Astrocyte (in vitro differentiated cells and primary cell): ENCODE measurements at regions not wholly inside any gene's neighbourhood (a gene's known extent, or its start where the extent isn't known, plus 50 kb on each side); places are given as distances from the start of the nearest gene placed in this dataset.

ENCODE experiments used
- DNase-seq: peaks from one replicate; pipeline ENCODE4 v3.0.0-alpha.2; 2010; ENCODE audit warnings: low read depth
- FAIRE-seq: peaks from 2 replicates; lab custom pipeline; 2011; peaks lifted over from hg19 to GRCh38; lab: Jason Lieb, UNC
- H2AFZ ChIP-seq: 2 replicates; pipeline ENCODE4 v1.6.0; 2012; ENCODE audit warnings: low read depth, low read length, inconsistent platforms
- H3K27ac ChIP-seq: 2 replicates; pipeline ENCODE4 v1.5.1; 2011; ENCODE audit warnings: low read depth, low read length, inconsistent platforms
- H3K27me3 ChIP-seq: 2 replicates; pipeline ENCODE4 v1.6.0; 2011; ENCODE audit warnings: low read length, inconsistent platforms; ENCODE audit not compliant: insufficient read depth
- H3K36me3 ChIP-seq: 2 replicates; pipeline ENCODE4 v1.5.1; 2011; ENCODE audit warnings: low read length, inconsistent platforms; ENCODE audit not compliant: insufficient read depth
- H3K4me1 ChIP-seq: 2 replicates; pipeline ENCODE4 v1.5.1; 2011; ENCODE audit warnings: low read length, inconsistent platforms; ENCODE audit not compliant: insufficient read depth
- H3K4me2 ChIP-seq: 2 replicates; pipeline ENCODE4 v1.6.0; 2012; ENCODE audit warnings: low read length, inconsistent platforms
- H3K4me3 ChIP-seq: 2 replicates; pipeline ENCODE4 v1.5.1; 2011; ENCODE audit warnings: low read depth, mild to moderate bottlenecking, low read length, inconsistent platforms; ENCODE audit not compliant: insufficient read depth
- H3K79me2 ChIP-seq: 2 replicates; pipeline ENCODE4 v1.6.0; 2012; ENCODE audit warnings: mild to moderate bottlenecking, low read length, inconsistent platforms; ENCODE audit not compliant: insufficient read depth
- H3K9ac ChIP-seq: 2 replicates; pipeline ENCODE4 v1.6.0; 2012; ENCODE audit warnings: mild to moderate bottlenecking, low read length, inconsistent platforms
- H3K9me3 ChIP-seq: 2 replicates; pipeline ENCODE4 v1.5.1; 2012; ENCODE audit warnings: low read depth, mild to moderate bottlenecking, low read length, inconsistent platforms; ENCODE audit not compliant: insufficient read depth
- H4K20me1 ChIP-seq: 2 replicates; pipeline ENCODE4 v1.6.0; 2012; ENCODE audit warnings: low read length, inconsistent platforms; ENCODE audit not compliant: insufficient read depth
- H3K27ac Mint-ChIP-seq: one replicate; pipeline ENCODE4 v1.8.0; 2021; ENCODE audit warnings: mild to moderate bottlenecking, mixed read lengths; ENCODE audit not compliant: unreplicated experiment
- H3K27me3 Mint-ChIP-seq: one replicate; pipeline ENCODE4 v1.8.0; 2021; ENCODE audit warnings: low read depth, mixed read lengths; ENCODE audit not compliant: unreplicated experiment
- H3K36me3 Mint-ChIP-seq: one replicate; pipeline ENCODE4 v1.8.0; 2021; ENCODE audit warnings: low read depth, mixed read lengths; ENCODE audit not compliant: unreplicated experiment
- H3K4me1 Mint-ChIP-seq: one replicate; pipeline ENCODE4 v1.8.0; 2021; ENCODE audit warnings: low read depth, mixed read lengths; ENCODE audit not compliant: unreplicated experiment
- H3K4me3 Mint-ChIP-seq: one replicate; pipeline ENCODE4 v1.8.0; 2021; ENCODE audit warnings: mild to moderate bottlenecking, moderate library complexity, mixed read lengths; ENCODE audit not compliant: unreplicated experiment
- H3K9me3 Mint-ChIP-seq: one replicate; pipeline ENCODE4 v1.8.0; 2021; ENCODE audit warnings: mild to moderate bottlenecking, mixed read lengths; ENCODE audit not compliant: unreplicated experiment
- EZH2 ChIP-seq: IDR thresholded peaks from 2 replicates; pipeline ENCODE4 v1.6.1; 2012; ENCODE audit warnings: mild to moderate bottlenecking, low read length, inconsistent platforms; ENCODE audit not compliant: insufficient read depth
- TF ChIP-seq, protein P1 (sequence below): IDR thresholded peaks from 2 replicates; pipeline ENCODE4 v1.5.1; 2011; ENCODE audit warnings: low read depth, mild to moderate bottlenecking, inconsistent platforms, low read length, moderate library complexity; ENCODE audit not compliant: insufficient read depth

DNA sequence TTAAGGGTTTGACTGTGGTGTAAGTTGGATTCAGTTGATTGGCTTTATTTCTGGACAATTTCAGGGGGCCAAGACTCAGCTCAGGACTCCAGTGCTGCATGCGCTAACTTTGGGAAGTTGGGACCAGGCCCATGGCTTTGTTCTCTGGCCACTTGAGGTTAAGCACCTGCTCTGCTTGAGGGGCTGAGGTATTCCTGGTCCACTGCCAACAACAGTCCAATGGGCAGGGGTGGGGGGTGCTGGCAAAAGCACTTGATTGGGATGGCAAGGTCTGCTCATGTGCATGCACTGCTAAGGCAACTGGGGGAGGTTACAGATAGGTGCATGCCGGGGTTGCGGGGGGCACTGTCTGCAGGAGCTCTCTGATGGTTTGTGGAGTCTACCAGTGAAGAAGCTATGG lies 52.6 kb upstream of the ASB17 start:
- no peak for FAIRE-seq

DNA sequence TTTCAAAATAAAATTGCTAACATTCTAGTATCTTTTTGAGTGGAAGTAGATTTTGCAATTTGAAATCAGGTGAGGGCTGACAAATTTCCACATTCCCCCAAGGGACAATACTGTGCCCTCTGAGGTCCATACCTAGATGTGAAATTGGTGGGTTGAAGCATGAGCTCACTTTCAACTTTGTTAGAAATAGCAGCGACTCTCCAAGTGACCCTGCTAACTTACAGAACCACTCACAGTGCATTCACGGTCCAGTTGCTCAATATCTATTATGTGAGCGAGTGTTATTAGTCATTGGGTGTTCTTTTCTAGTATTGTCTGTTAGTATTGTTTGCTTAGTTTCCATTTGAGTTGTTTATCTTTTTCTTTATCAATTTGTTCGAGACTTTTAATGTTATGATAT lies 53.6 kb upstream of the ASB17 start:
- no peak overlapping the region for H3K27ac Mint-ChIP-seq
- no peaks in the 10 kb centered on the region for H4K20me1 ChIP-seq
- H3K79me2 ChIP-seq: no peaks in the 10 kb centered on the region
- H3K27me3 ChIP-seq: peaks cover 13% of the 10 kb centered on the region
- H3K36me3 Mint-ChIP-seq: no peaks in the 10 kb centered on the region
- H3K4me2 ChIP-seq: no peak overlapping the region
- FAIRE-seq (no peak), DNase-seq (no peak)
- no peak overlapping the region for H3K9ac ChIP-seq
- no peaks in the 10 kb centered on the region for H3K4me1 Mint-ChIP-seq
- no peak overlapping the region for H3K27ac ChIP-seq
- H3K27me3 Mint-ChIP-seq: peaks cover 2% of the 10 kb centered on the region
- H3K4me1 ChIP-seq: no peaks in the 10 kb centered on the region
- H3K9me3 ChIP-seq: no peaks in the 10 kb centered on the region
- H3K4me3 Mint-ChIP-seq: no peak overlapping the region
- H3K4me3 ChIP-seq: no peak overlapping the region
- no peaks in the 10 kb centered on the region for H3K36me3 ChIP-seq
- peaks cover 4% of the 10 kb centered on the region for H3K9me3 Mint-ChIP-seq
- no peak overlapping the region for H2AFZ ChIP-seq
- TF ChIP-seq EZH2: no peak

More for the DNA sequence above, 52.6 kb upstream of the ASB17 start:
- Mint-ChIP-seq H3K4me1 (no peaks in the 10 kb centered on the region), H3K36me3 (no peaks in the 10 kb centered on the region), H3K9me3 (peaks cover 4% of the 10 kb centered on the region), H3K4me3 (no peak overlapping the region), H3K27ac (no peak overlapping the region), H3K27me3 (peaks cover 2% of the 10 kb centered on the region)
- no peak overlapping the region for H2AFZ ChIP-seq
- no peaks in the 10 kb centered on the region for H3K79me2 ChIP-seq
- peaks cover 11% of the 10 kb centered on the region for H3K27me3 ChIP-seq
- H3K36me3 ChIP-seq: no peaks in the 10 kb centered on the region
- H3K4me1 ChIP-seq: no peaks in the 10 kb centered on the region
- TF ChIP-seq, protein P1, sequence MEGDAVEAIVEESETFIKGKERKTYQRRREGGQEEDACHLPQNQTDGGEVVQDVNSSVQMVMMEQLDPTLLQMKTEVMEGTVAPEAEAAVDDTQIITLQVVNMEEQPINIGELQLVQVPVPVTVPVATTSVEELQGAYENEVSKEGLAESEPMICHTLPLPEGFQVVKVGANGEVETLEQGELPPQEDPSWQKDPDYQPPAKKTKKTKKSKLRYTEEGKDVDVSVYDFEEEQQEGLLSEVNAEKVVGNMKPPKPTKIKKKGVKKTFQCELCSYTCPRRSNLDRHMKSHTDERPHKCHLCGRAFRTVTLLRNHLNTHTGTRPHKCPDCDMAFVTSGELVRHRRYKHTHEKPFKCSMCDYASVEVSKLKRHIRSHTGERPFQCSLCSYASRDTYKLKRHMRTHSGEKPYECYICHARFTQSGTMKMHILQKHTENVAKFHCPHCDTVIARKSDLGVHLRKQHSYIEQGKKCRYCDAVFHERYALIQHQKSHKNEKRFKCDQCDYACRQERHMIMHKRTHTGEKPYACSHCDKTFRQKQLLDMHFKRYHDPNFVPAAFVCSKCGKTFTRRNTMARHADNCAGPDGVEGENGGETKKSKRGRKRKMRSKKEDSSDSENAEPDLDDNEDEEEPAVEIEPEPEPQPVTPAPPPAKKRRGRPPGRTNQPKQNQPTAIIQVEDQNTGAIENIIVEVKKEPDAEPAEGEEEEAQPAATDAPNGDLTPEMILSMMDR: no peak
- no peak for TF ChIP-seq EZH2
- H4K20me1 ChIP-seq: no peaks in the 10 kb centered on the region
- H3K4me2 ChIP-seq: no peak overlapping the region
- H3K9ac ChIP-seq: no peak overlapping the region
- H3K4me3 ChIP-seq: no peak overlapping the region
- H3K27ac ChIP-seq: no peak overlapping the region
- H3K9me3 ChIP-seq: no peaks in the 10 kb centered on the region
- no peak for DNase-seq

DNA sequence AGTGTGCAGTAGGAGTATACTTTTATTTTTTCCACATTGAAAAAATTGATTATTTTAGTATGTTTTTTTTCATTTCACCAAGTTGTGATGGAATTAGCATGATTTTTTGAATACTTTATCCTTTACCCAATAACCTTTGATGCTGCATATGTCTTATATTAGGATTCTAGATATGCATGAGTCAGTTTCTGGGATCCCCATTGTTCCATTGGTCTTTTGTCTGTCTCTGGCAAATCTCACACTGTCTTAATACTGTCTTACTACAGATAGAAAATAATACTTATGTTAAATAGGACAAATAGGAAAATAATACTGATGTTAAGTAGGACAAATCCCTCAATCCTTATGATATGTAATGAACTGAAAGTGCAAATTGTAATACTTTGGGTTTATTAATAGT lies 54.3 kb upstream of the ASB17 start:
- FAIRE-seq (no peak), DNase-seq (no peak)
- no peak overlapping the region for H3K4me3 ChIP-seq
- H3K9me3 ChIP-seq: no peaks in the 10 kb centered on the region
- H3K4me3 Mint-ChIP-seq: no peak overlapping the region
- no peak overlapping the region for H3K4me2 ChIP-seq
- H3K4me1 Mint-ChIP-seq: no peaks in the 10 kb centered on the region
- H3K4me1 ChIP-seq: no peaks in the 10 kb centered on the region
- H3K9ac ChIP-seq: no peak overlapping the region
- no peaks in the 10 kb centered on the region for H3K36me3 Mint-ChIP-seq
- H3K9me3 Mint-ChIP-seq: peaks cover 4% of the 10 kb centered on the region
- no peak overlapping the region for H3K27ac Mint-ChIP-seq
- H2AFZ ChIP-seq: no peak overlapping the region
- H3K36me3 ChIP-seq: no peaks in the 10 kb centered on the region
- no peak overlapping the region for H3K27ac ChIP-seq
- H4K20me1 ChIP-seq: no peaks in the 10 kb centered on the region
- TF ChIP-seq, protein P1: no peak
- TF ChIP-seq EZH2: no peak
- no peaks in the 10 kb centered on the region for H3K79me2 ChIP-seq
- H3K27me3 ChIP-seq: peaks cover 13% of the 10 kb centered on the region
- H3K27me3 Mint-ChIP-seq: peaks cover 2% of the 10 kb centered on the region
